ENCODE measurements at regions not wholly inside any gene's neighbourhood (a gene's known extent, or its start where the extent isn't known, plus 50 kb on each side); places are given as distances from the start of the nearest gene placed in this dataset.
A peak's percentile ranks its signal among the peaks of the same experiment; 100 is the strongest.
"Not testable (repeated sequence)": the region's sequence is repeated elsewhere in the genome, so short reads cannot be mapped to it uniquely, and the experiment has no call there.

DNA sequence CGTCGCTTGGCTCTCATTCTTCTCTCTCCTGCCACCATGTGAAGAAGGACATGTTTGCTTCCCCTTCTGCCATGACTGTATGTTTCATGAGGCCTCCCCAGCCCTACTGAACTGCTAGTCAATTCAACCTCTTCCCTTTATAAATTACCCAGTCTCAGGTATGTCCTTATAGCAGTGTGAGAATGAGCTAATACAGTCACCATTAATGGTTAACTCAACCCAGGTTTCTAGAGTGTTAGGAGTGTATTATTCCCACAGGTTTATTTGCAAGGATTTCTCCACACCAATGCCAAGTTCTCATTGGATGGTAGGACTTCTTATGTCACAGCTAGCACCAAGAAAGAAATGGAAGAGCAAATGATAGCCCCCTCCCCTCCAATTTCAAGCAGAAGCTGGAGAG, 71.9 kb downstream of the DYNAP start:
- Histone ChIP-seq H3K27ac (ENCODE audit: low read depth in 1 of 2, low read length in 1 of 2) (no peak overlapping the region), H3K9me3 (ENCODE audit: control insufficient read depth in 4 of 4, insufficient read depth in 3 of 4, low read length in 3 of 4) (peaks cover 0 to 2% (median 0%) of the 10 kb centered on the region in 4 donors), H3K9ac (ENCODE audit: insufficient read depth in 1 of 2, low read length in 2 of 2) (no peak overlapping the region), H3K27me3 (ENCODE audit: control insufficient read depth in 3 of 3, insufficient read depth in 3 of 3, low read length in 2 of 3) (no peaks in the 10 kb centered on the region), H3K4me1 (ENCODE audit: control insufficient read depth in 5 of 5, insufficient read depth in 5 of 5, low read length in 5 of 5) (no peaks in the 10 kb centered on the region), H3K4me3 (no peak overlapping the region), H3K36me3 (ENCODE audit: control insufficient read depth in 4 of 4, insufficient read depth in 4 of 4, low read length in 4 of 4) (no peaks in the 10 kb centered on the region)
- no peak for ATAC-seq (ENCODE audit: insufficient read depth, low FRiP score)
- TF ChIP-seq CTCF (IDR thresholded peaks at IDR 0.05; ENCODE audit: control extremely low read depth, extremely low read depth): no peak
- WGBS, 2 donors: 96 to 98% methylated on average over 2 of the region's 2 CpGs
- no peak for DNase-seq

DNA sequence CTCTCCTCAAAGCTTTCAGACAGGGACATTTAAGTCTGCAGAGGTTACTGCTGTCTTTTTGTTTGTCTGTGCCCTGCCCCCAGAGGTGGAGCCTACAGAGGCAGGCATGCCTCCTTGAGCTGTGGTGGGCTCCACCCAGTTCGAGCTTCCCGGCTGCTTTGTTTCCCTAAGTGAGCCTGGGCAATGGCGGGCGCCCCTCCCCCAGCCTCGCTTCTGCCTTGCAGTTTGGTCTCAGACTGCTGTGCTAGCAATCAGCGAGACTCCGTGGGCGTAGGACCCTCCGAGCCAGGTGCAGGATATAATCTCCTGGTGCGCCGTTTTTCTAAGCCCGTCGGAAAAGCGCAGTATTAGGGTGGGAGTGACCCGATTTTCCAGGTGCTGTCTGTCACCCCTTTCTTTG, 78.7 kb downstream of the DYNAP start:
- H3K27me3 ChIP-seq (ENCODE audit: control insufficient read depth in 3 of 3, insufficient read depth in 3 of 3, low read length in 2 of 3); H3K9me3 ChIP-seq (ENCODE audit: control insufficient read depth in 4 of 4, insufficient read depth in 3 of 4, low read length in 3 of 4); H3K4me3 ChIP-seq; DNase-seq; H3K27ac ChIP-seq (ENCODE audit: low read depth in 1 of 2, low read length in 1 of 2); H3K4me1 ChIP-seq (ENCODE audit: control insufficient read depth in 5 of 5, insufficient read depth in 5 of 5, low read length in 5 of 5); ATAC-seq (ENCODE audit: insufficient read depth, low FRiP score); H3K9ac ChIP-seq (ENCODE audit: insufficient read depth in 1 of 2, low read length in 2 of 2); H3K36me3 ChIP-seq (ENCODE audit: control insufficient read depth in 4 of 4, insufficient read depth in 4 of 4, low read length in 4 of 4): not testable (repeated sequence)
- WGBS, 2 donors: 93 to 97% methylated on average over 15 of the region's 15 CpGs

DNA sequence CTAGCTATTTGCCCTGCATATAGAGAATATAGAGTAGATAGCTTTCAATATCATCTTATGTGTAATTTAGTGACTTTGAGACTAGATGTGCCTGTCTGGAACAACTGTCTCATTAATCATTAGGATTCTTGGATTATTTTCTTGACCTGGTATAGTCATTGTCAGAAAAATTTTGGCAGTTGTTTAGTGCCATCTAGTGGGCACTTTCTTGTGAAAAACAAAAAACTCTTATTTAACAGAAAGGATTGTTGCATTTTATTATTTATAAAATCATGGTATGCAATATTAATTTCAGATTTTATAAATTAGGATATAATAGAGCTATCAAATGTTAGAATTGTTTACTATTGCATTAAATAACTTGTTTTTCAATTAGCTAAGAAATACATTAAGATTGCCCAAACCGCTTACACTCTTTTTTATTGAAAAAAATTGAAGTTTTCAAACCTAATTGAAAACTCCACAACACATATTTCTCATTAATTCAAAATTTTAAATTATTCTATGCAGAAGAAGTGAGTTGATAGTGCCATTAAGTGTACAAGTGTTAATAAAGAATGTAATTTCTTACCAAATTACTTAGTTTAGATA, 80.3 kb downstream of the DYNAP start:
- TF ChIP-seq CTCF (IDR thresholded peaks at IDR 0.05; ENCODE audit: control extremely low read depth, extremely low read depth): peak; percentile 15
- Histone ChIP-seq H3K36me3 (ENCODE audit: control insufficient read depth in 4 of 4, insufficient read depth in 4 of 4, low read length in 4 of 4) (no peaks in the 10 kb centered on the region), H3K27me3 (ENCODE audit: control insufficient read depth in 3 of 3, insufficient read depth in 3 of 3, low read length in 2 of 3) (no peaks in the 10 kb centered on the region), H3K9ac (ENCODE audit: insufficient read depth in 1 of 2, low read length in 2 of 2) (no peak overlapping the region), H3K27ac (ENCODE audit: low read depth in 1 of 2, low read length in 1 of 2) (no peak overlapping the region), H3K4me1 (ENCODE audit: control insufficient read depth in 5 of 5, insufficient read depth in 5 of 5, low read length in 5 of 5) (peaks cover 0 to 5% (median 0%) of the 10 kb centered on the region in 5 donors), H3K4me3 (no peak overlapping the region), H3K9me3 (ENCODE audit: control insufficient read depth in 4 of 4, insufficient read depth in 3 of 4, low read length in 3 of 4) (no peaks in the 10 kb centered on the region)
- ATAC-seq (ENCODE audit: insufficient read depth, low FRiP score) (no peak), DNase-seq (peak in 2 of 3 donors; percentile 57 to 70)
- 94 to 98% methylated on average over 1 of the region's 1 CpG for WGBS, 2 donors

DNA sequence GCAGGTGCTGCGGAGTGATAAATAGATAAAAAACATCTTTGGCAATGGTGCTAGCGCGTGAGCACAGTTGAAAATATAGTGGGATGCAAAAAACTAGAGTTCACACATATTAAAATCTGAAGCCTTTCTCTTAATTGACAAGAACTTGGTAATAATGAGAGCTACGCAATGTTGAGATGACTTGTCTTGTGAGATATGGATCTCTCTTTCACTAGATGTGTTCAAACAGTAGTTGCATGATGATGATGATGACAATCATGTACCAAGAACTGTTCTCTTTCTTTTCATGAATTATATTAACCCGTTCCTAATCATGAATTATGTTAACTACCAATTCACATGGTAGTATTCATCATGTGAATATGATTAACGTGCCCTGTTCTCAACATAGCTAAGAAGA, 81.1 kb downstream of the DYNAP start:
- Histone ChIP-seq H3K9me3 (ENCODE audit: control insufficient read depth in 4 of 4, insufficient read depth in 3 of 4, low read length in 3 of 4) (no peaks in the 10 kb centered on the region), H3K4me1 (ENCODE audit: control insufficient read depth in 5 of 5, insufficient read depth in 5 of 5, low read length in 5 of 5) (peaks cover 0 to 5% (median 0%) of the 10 kb centered on the region in 5 donors), H3K9ac (ENCODE audit: insufficient read depth in 1 of 2, low read length in 2 of 2) (no peak overlapping the region), H3K27me3 (ENCODE audit: control insufficient read depth in 3 of 3, insufficient read depth in 3 of 3, low read length in 2 of 3) (no peaks in the 10 kb centered on the region), H3K4me3 (no peak overlapping the region), H3K36me3 (ENCODE audit: control insufficient read depth in 4 of 4, insufficient read depth in 4 of 4, low read length in 4 of 4) (no peaks in the 10 kb centered on the region), H3K27ac (ENCODE audit: low read depth in 1 of 2, low read length in 1 of 2) (no peak overlapping the region)
- TF ChIP-seq CTCF (IDR thresholded peaks at IDR 0.05; ENCODE audit: control extremely low read depth, extremely low read depth): no peak
- ATAC-seq (ENCODE audit: insufficient read depth, low FRiP score) (no peak), DNase-seq (no peak)
- 89 to 94% methylated on average over 6 of the region's 6 CpGs for WGBS, 2 donors
